Activated naive CD8-positive, alpha-beta T cell (primary cell): ENCODE measurements at regions not wholly inside any gene's neighbourhood (a gene's known extent, or its start where the extent isn't known, plus 50 kb on each side); places are given as distances from the start of the nearest gene placed in this dataset.
A peak's percentile ranks its signal among the peaks of the same experiment; 100 is the strongest.
"Not testable (repeated sequence)": the region's sequence is repeated elsewhere in the genome, so short reads cannot be mapped to it uniquely, and the experiment has no call there.

Experiments used
- H3K27ac Mint-ChIP-seq: one replicate; pipeline ENCODE4 v1.8.0; 2021; ENCODE audit warnings: mixed read lengths
- H3K27me3 Mint-ChIP-seq: one replicate; pipeline ENCODE4 v1.8.0; 2021; ENCODE audit warnings: mixed read lengths
- H3K36me3 Mint-ChIP-seq: one replicate; pipeline ENCODE4 v1.8.0; 2021; ENCODE audit warnings: mixed read lengths
- H3K4me1 Mint-ChIP-seq: one replicate; pipeline ENCODE4 v1.8.0; 2021; ENCODE audit warnings: low read depth, mixed read lengths
- H3K4me3 Mint-ChIP-seq: one replicate; pipeline ENCODE4 v1.8.0; 2021; ENCODE audit warnings: mild to moderate bottlenecking, mixed read lengths
- H3K9me3 Mint-ChIP-seq: one replicate; pipeline ENCODE4 v1.8.0; 2021; ENCODE audit warnings: low read depth, mixed read lengths

DNA sequence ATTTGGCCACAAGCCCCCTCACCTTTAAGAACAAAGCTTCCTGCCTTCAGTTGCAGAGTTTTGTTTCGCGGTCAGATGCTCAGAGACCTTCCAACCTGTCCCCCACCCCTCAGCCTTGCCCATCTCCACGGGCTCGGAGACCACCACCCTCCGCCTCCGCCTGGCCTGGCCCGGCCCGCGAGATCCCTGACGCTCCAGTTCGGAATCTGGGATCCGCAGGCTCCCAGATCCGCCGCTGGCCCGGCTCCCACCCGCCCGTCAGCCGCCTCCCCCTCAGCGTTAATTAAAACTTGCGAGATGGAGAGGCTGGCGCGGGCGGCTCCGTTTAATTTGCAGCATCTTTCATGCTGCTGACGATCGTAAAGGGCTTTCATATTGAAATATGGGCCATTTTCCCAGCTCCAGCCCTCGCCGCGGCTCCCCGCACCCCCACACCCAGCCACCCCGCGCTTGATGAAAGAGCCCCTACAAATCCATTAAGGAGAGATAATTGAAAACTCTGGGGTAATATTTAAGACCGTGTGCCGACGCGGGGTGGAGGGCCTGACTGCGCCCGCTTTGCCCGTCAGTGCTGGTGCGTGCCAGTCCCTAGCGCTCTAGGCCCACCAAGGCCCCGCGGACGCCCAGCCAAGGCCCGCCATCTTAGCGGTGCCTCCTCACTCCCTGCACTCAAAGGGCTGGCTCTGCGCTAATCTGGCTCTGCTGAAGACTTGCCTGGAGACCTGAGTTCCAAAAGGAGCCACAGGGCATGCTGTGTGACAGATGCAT lies 940.7 kb upstream of the DEFB115 start:
- not testable (repeated sequence) for H3K4me3 Mint-ChIP-seq, H3K27me3 Mint-ChIP-seq

DNA sequence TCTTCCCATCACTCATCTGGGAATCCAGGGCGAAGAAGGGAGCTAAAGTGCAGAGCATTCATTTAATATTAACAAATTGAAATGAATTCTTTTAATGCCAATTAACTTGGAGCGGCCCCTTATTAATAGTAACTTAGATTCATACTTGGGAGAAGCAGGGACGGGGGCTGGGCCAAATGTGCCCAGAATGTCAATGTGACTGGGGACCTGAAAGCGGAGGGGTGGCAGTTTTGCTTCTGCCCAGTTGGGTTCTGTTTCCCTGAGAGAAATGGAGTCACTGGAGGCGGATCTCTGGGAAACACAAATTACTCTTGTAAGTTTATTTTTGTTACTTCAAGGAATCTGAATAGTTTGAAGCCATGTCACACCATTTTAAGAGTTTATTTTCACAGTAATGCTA lies 923.7 kb upstream of the DEFB115 start:
- H3K27ac Mint-ChIP-seq, H3K4me3 Mint-ChIP-seq, H3K9me3 Mint-ChIP-seq, H3K27me3 Mint-ChIP-seq, H3K36me3 Mint-ChIP-seq, H3K4me1 Mint-ChIP-seq: not testable (repeated sequence)

More for the DNA sequence above, 940.7 kb upstream of the DEFB115 start:
- H3K36me3 Mint-ChIP-seq, H3K4me1 Mint-ChIP-seq, H3K9me3 Mint-ChIP-seq, H3K27ac Mint-ChIP-seq: not testable (repeated sequence)

DNA sequence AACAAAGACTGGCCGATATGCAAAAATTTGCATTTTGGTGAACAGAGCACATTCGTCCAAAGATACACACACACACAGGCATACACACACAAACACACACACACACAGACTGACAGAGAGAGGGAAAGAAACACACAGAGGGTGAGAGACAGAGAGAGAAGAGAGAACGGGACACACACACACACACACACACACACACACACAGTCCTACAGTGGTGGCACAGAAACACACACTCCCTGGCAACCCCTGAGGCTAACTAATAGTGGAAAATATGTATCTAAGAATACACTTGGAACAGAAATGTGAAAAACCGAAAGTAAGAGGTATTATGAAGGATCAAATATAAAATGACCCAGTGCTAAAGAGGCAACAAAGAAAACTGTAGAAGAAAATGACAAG lies 919.9 kb upstream of the DEFB115 start:
- not testable (repeated sequence) for H3K27ac Mint-ChIP-seq, H3K4me3 Mint-ChIP-seq, H3K36me3 Mint-ChIP-seq, H3K27me3 Mint-ChIP-seq, H3K4me1 Mint-ChIP-seq, H3K9me3 Mint-ChIP-seq

DNA sequence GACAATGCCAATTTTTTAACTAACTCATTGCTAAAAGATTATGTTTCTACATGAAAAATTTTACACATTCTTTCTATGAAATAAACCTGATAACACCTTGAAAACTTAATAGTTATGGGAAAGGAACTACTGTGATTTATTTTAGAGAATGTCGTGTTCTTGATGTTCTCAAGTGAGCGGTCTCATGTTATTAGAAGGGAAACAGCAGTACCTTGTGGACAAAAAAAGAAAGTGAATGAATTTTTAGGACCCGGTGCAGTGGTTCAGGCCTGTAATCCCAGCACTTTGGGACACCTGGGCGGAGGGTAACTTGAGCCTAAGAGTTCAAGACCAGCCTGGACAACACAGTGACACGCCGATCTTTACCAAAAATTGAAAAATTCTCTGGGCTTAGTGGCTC lies 908.5 kb upstream of the DEFB115 start:
- not testable (repeated sequence) for H3K4me1 Mint-ChIP-seq, H3K9me3 Mint-ChIP-seq, H3K27ac Mint-ChIP-seq, H3K27me3 Mint-ChIP-seq, H3K4me3 Mint-ChIP-seq, H3K36me3 Mint-ChIP-seq

DNA sequence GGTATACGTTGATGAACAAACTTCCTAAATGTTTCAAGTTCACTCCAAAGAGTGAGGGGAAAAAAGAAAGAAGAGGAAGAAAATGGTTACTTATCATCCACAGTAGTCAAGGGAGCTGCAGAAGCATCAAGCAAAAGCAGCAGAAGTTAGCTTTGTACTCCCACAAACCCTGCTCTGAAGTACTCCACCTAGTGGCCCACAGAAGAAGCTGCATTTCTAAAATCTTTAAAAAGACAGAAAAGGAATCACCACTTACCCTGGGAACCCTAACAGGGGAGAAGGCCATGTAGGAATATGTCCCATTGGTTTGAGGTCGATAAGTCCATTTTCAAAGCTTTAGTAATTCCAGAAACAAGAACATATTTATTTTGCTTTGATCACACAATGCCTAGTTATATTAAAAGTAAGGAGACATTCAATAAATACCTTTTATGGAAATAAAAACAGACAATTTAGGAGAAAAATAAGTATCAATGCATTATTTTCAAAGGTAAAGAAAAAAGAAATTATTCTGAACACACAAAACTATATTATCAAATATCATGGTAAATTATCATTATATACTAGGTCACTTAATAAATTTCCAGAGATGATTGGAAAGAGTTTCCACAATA lies 900.5 kb upstream of the DEFB115 start:
- not testable (repeated sequence) for H3K36me3 Mint-ChIP-seq, H3K27ac Mint-ChIP-seq, H3K4me3 Mint-ChIP-seq, H3K4me1 Mint-ChIP-seq, H3K9me3 Mint-ChIP-seq, H3K27me3 Mint-ChIP-seq

DNA sequence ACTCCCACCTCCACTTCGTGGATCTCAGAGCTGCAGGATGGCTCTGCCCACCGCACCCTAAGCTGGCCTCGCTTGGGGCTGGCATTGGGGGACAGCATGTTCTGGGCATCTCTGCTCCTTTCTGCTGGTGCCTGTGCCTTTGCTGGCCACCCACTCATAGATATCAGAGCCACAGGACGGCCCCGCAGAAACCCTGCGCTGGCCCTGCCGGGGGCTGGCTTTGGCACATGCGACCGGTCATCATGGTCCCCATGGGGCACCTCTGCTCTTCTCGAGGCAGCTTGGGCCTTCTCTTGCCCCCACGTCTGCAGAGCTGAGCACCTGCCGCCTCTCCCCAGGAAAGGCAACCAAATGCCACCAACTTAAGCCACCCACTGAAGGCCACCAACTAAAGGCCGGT lies 895.7 kb upstream of the DEFB115 start:
- not testable (repeated sequence) for H3K4me1 Mint-ChIP-seq, H3K27me3 Mint-ChIP-seq, H3K36me3 Mint-ChIP-seq, H3K4me3 Mint-ChIP-seq, H3K27ac Mint-ChIP-seq, H3K9me3 Mint-ChIP-seq

DNA sequence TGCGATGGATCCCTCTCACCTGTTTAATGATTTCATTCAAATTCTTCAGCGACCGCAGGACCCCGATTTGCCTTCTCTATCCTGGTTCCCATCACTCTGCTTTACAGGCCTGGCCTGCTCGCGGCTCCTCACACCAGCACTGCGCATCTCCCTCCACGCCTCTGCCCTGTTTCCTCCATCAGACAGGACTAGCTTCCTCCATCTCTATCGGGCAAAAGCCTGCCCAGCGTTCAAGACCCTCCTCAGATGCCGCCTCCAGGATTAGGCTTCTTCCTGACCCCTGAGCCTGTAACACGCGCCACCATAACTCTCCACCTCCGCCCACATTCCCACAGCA lies 881.1 kb upstream of the DEFB115 start:
- Mint-ChIP-seq H3K4me1 (peaks cover 31% of the 10 kb centered on the region), H3K27ac (peak overlapping the region; percentile 92), H3K4me3 (peak overlapping the region; percentile 93)
- not testable (repeated sequence) for H3K27me3 Mint-ChIP-seq, H3K9me3 Mint-ChIP-seq, H3K36me3 Mint-ChIP-seq

DNA sequence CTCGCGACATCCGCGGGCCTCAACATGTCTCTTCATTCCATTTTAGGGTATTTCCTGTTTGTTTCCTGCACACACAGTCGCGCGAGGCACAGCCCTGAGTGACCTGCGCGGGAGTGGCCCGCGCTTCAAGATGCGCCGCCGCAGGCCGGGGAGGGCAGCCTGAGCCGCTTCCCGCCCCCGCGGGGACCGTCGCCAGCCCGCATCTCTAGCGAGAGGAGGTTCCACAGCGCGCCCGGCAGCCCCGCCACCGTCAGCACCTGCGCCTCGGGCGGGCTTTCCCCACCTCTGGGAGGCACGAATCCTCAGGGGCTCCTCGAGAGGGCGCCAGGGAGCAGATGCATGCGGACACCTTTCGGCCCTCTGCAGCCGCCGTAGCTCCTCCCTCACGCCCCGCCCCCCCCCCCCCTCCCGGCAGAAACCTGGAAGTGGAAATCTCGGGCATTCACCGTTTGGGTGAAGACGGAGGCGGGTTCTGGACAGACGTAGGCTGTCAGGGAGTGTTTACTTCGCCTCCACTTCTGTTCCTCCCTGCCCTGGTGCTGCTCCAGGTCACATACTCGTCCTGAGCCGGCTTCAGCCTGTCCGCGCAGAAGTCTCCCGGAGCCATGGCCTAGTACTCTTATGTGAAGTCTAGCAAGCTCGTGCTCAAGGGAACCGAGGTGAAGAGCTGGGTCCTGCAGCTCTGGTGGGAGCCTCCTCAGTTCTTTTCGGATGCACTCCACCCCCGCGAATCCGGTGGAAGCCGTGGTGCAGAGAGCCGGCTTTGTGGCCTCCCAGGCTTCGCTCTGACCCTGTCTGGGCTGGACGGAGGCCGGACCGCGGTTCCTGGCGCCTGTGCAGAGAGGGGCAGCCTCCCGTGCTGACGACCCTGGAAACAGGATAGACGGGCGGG lies 880.5 kb upstream of the DEFB115 start:
- peak overlapping the region; percentile 92 for H3K27ac Mint-ChIP-seq
- H3K36me3 Mint-ChIP-seq, result peaks cover 6% of the 10 kb centered on the region
- peaks cover 6% of the 10 kb centered on the region for H3K9me3 Mint-ChIP-seq
- peaks cover 38% of the 10 kb centered on the region for H3K4me1 Mint-ChIP-seq
- H3K27me3 Mint-ChIP-seq, result no peaks in the 10 kb centered on the region
- H3K4me3 Mint-ChIP-seq, result peak overlapping the region; percentile 93

DNA sequence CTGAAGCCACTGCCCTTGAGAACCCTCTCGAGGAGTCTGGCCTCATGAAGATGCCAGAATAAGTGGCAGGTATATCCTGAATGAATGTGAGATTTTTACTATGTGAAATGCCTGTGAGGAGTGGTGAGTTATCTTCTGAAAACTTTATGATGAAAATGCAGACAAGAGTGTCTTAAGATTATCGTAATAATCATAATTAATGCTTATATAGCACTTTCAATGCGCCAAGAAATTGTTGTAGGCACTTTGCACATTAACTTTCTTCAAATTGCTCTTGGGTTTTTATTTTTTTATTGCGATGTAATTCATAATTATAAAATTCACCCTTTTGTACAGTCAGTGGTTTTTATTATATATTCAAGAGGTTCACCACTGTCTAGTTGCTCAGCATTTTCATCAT lies 879.1 kb upstream of the DEFB115 start:
- H3K4me1 Mint-ChIP-seq, result peaks cover 48% of the 10 kb centered on the region
- H3K9me3 Mint-ChIP-seq, H3K36me3 Mint-ChIP-seq, H3K27ac Mint-ChIP-seq, H3K27me3 Mint-ChIP-seq: not testable (repeated sequence)
- peak overlapping the region; percentile 93 for H3K4me3 Mint-ChIP-seq

DNA sequence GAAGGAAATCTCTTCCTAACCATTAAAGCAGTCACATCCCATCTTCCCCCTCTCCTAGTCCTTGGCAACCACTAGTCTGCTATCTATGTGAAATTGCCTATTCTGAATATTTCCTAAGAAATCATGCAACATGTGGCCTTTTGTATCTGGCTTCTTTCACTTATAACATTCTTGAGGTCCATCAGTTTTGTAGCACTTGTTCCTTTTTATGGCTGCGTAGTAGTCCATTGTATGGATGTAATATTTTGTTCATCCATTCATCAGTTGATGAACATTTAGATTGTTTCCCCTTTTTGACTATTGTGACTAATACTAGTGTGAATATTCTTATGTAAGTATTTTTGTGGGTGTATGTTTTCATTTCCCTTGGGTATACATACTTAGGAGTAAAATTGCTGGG lies 878.7 kb upstream of the DEFB115 start:
- H3K4me1 Mint-ChIP-seq, result peaks cover 51% of the 10 kb centered on the region
- H3K4me3 Mint-ChIP-seq, result peak overlapping the region; percentile 93
- not testable (repeated sequence) for H3K9me3 Mint-ChIP-seq, H3K27me3 Mint-ChIP-seq, H3K27ac Mint-ChIP-seq, H3K36me3 Mint-ChIP-seq

DNA sequence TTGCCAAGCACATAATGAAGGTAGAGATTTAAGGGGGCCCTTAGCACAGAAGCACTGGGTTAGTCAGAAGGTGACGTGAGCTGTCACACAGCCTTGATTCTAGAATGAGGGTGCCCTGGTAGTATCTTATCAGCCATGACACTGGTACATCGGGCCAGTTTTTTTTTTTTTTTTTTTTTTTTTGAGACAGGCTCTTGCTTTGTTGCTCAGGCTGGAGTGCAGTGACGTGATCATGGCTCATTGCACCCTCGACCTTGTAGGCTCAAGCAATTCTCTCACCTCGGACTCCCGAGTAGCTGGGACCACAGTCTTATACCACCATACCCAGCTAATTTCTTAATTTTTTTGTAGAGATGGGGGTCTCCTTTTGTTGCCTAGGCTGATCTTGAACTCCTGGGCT lies 872.6 kb upstream of the DEFB115 start:
- not testable (repeated sequence) for H3K36me3 Mint-ChIP-seq, H3K4me3 Mint-ChIP-seq, H3K9me3 Mint-ChIP-seq, H3K27ac Mint-ChIP-seq, H3K27me3 Mint-ChIP-seq
- peaks cover 47% of the 10 kb centered on the region for H3K4me1 Mint-ChIP-seq

DNA sequence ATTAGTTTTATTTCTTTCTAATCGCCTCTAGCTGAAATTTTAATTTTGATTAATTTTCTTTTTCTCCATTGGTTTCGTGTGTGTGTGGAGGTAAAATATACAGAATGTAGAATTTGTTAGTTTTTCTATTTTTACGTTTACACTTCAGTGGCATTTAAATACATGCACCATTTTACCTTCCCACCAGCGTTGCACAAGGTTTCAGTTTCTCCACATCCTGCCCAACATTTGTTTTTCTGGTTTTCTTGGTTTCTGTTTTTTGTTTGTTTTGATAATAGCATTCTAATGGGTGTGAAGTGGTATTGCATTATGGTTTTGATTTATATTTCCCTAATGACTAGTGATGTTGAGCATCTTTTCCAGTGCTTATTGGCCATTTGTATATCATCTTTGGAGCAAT lies 871.4 kb upstream of the DEFB115 start:
- not testable (repeated sequence) for H3K9me3 Mint-ChIP-seq, H3K4me3 Mint-ChIP-seq, H3K27me3 Mint-ChIP-seq, H3K27ac Mint-ChIP-seq, H3K36me3 Mint-ChIP-seq
- peaks cover 41% of the 10 kb centered on the region for H3K4me1 Mint-ChIP-seq

DNA sequence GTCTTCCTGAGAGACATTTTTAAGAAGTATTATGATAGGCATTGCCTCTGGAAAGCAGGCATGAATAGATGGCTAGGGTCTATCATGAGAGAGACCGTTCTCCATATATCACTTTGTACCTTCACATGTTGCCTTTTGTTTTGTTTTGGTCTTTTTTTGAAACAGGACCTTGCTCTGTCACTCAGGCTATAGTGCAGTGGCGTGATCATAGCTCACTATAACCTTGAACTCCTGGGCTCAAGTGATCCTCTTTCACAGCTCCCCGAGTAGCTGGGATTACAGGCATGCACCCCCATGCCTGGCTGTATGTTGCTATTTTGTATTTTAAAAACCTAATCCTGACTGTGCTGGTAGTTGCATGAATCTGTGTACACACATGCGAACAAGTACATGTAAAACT lies 869.6 kb upstream of the DEFB115 start:
- H3K4me3 Mint-ChIP-seq, H3K27ac Mint-ChIP-seq: not testable (repeated sequence)

DNA sequence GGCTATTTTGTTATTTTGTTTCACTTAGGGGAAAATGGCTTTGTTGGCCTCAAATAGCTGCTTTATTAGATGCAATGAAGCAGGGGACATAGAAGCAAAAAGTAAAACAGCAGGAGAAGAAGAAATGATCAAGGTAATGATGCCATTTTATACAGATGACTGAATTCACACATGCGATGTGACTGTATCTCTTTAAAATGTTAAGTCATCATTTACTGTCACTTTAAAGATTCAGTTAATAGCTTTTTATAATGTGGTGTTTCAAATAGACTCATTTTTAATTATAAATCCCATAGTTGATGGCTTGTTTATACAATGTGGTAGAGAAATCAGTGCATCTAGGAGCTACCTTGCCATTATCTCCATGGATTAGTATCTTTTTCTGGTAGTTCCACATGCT lies 863.9 kb upstream of the DEFB115 start:
- not testable (repeated sequence) for H3K4me1 Mint-ChIP-seq, H3K27me3 Mint-ChIP-seq, H3K27ac Mint-ChIP-seq, H3K9me3 Mint-ChIP-seq, H3K36me3 Mint-ChIP-seq, H3K4me3 Mint-ChIP-seq

More for the DNA sequence above, 869.6 kb upstream of the DEFB115 start:
- H3K27me3 Mint-ChIP-seq, H3K9me3 Mint-ChIP-seq, H3K36me3 Mint-ChIP-seq: not testable (repeated sequence)
- peaks cover 25% of the 10 kb centered on the region for H3K4me1 Mint-ChIP-seq

DNA sequence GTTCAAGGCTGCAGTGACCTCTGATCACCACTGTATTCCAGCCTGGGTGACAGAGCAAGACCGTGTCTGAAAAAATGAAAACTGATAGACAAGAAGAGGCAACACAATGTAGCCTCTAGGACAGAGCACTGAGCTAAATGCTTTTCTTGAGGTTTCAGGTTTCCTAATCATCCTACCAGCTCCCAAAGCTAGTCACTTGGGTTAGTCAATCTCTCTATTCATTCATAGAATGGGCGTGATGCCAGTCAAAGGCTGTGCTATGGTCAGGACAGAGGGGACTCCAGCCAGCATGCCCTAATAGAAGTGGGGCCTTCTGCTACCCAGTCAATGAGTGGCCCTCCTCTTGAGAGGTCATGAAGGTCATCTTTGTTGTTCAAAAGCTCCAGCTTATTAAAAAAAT lies 860.4 kb upstream of the DEFB115 start:
- H3K27ac Mint-ChIP-seq, H3K27me3 Mint-ChIP-seq, H3K4me3 Mint-ChIP-seq, H3K9me3 Mint-ChIP-seq, H3K4me1 Mint-ChIP-seq: not testable (repeated sequence)
- peaks cover 22% of the 10 kb centered on the region for H3K36me3 Mint-ChIP-seq

DNA sequence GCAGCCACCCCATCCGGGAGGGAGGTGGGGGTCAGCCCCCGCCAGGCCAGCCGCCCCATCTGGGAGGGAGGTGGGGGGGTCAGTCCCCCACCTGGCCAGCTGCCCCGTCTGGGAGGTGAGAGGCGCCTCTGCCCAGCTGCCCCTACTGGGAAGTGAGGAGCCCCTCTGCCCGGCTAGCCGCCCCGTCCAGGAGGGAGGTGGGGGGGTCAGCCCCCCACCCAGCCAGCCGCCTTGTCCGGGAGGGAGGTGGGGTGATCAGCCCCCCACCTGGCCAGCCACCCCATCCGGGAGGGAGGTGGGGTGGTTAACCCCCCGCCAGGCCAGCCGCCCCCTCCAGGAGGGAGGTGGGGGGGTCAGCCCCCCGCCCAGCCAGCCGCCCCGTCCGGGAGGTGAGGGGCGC lies 852.4 kb upstream of the DEFB115 start:
- not testable (repeated sequence) for H3K27me3 Mint-ChIP-seq, H3K9me3 Mint-ChIP-seq, H3K4me1 Mint-ChIP-seq, H3K4me3 Mint-ChIP-seq, H3K27ac Mint-ChIP-seq
- peaks cover 26% of the 10 kb centered on the region for H3K36me3 Mint-ChIP-seq
